ENCODE measurements at regions not wholly inside any gene's neighbourhood (a gene's known extent, or its start where the extent isn't known, plus 50 kb on each side); places are given as distances from the start of the nearest gene placed in this dataset.

- intact Hi-C loops (cut with DNase I; ENCODE audit: low total_unique reads) (no loop called here), in situ Hi-C loops (cut with MboI; ENCODE audit: low sequenced_read_pairs in 4 of 4) (no loop called here)
- DNase-seq (no peak), ATAC-seq (no peak)
- H3K27ac ChIP-seq: no peak overlapping the region
- no peak overlapping the region for H3K4me3 ChIP-seq
- no peaks in the 10 kb centered on the region for H3K27me3 ChIP-seq
- H3K9me3 ChIP-seq: no peaks in the 10 kb centered on the region
- H3K36me3 ChIP-seq: no peaks in the 10 kb centered on the region
- no peaks in the 10 kb centered on the region for H3K4me1 ChIP-seq
- TF ChIP-seq POLR2A (IDR thresholded peaks at IDR 0.05) (no peak), CTCF (IDR thresholded peaks at IDR 0.05 in 4 of 5, conservative IDR thresholded peaks at IDR 0.05 in 1 of 5) (no peak)
Measured at GRCh38 chr4:156422576-156422975, 468.9 kb upstream of the CTSO start.

DNA sequence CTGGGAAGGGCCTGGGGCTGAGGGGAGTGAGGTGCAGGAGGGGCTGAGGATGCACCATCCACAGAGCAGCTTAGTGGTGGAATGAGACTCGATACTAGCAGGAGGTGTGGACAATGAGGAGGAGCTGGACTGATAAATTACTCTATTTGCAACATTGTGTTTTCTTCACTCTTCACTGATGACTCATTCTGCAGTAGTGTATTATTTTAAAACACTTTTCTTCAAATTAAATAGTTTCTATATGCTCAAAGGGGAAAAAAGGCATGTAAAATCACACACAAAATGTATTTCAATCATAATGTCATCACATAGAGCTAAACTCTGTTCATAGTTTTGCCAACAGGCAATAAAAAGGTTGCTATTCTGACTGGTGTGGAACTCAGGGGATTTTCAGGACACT, 467.0 kb upstream of the CTSO start:
- no peaks in the 10 kb centered on the region for H3K27me3 ChIP-seq
- no peak overlapping the region for H3K27ac ChIP-seq
- no peaks in the 10 kb centered on the region for H3K36me3 ChIP-seq
- no peak overlapping the region for H3K4me3 ChIP-seq
- ATAC-seq (no peak), DNase-seq (no peak)
- no peaks in the 10 kb centered on the region for H3K9me3 ChIP-seq
- in situ Hi-C loops (cut with MboI; ENCODE audit: low sequenced_read_pairs in 4 of 4) (no loop called here), intact Hi-C loops (cut with DNase I; ENCODE audit: low total_unique reads) (no loop called here)
- no peaks in the 10 kb centered on the region for H3K4me1 ChIP-seq
- TF ChIP-seq POLR2A (IDR thresholded peaks at IDR 0.05) (no peak), CTCF (IDR thresholded peaks at IDR 0.05 in 4 of 5, conservative IDR thresholded peaks at IDR 0.05 in 1 of 5) (no peak)

DNA sequence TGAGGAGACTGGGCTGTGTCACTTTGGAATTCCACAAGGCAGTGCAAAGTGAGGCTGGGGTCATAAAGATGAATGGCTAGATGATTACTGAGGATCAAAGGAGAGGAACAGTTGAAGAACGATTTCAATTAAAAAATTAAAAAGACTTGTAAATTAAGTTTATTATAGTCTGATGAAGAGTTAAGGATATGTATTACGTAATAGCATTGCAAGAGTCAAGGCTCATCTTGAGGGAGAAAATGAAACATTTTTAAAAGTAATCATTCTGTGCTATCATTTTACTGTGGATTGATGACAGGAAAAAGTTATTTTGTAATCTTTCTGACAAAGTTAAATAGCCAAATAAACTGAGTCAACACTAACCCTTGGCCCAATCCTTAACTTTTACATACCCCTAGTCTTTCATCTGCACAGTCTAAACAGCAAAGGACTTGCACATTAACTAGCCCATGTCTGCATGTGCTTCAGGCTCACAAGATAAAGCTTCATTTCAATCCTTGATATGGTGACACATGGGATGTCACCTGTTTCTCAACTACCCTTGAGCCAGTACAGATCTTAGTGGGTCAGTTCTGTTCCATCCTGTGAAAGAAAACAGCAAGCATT, 465.5 kb upstream of the CTSO start:
- Histone ChIP-seq H3K9me3 (no peaks in the 10 kb centered on the region), H3K36me3 (no peaks in the 10 kb centered on the region), H3K4me1 (no peaks in the 10 kb centered on the region), H3K27ac (no peak overlapping the region), H3K4me3 (no peak overlapping the region), H3K27me3 (no peaks in the 10 kb centered on the region)
- DNase-seq (no peak), ATAC-seq (no peak)
- in situ Hi-C loops (cut with MboI; ENCODE audit: low sequenced_read_pairs in 4 of 4) (no loop called here), intact Hi-C loops (cut with DNase I; ENCODE audit: low total_unique reads) (no loop called here)
- TF ChIP-seq POLR2A (IDR thresholded peaks at IDR 0.05) (no peak), CTCF (IDR thresholded peaks at IDR 0.05 in 4 of 5, conservative IDR thresholded peaks at IDR 0.05 in 1 of 5) (no peak)

GRCh38 chr4:156414406-156414805, 460.7 kb upstream of the CTSO start:
- in situ Hi-C loops (cut with MboI; ENCODE audit: low sequenced_read_pairs in 4 of 4): no loop called here

More at GRCh38 chr4:156414406-156414805, 460.7 kb upstream of the CTSO start:
- DNase-seq: no peak
- Histone ChIP-seq H3K27ac (no peak overlapping the region), H3K4me1 (no peaks in the 10 kb centered on the region), H3K4me3 (no peak overlapping the region), H3K27me3 (no peaks in the 10 kb centered on the region), H3K9me3 (no peaks in the 10 kb centered on the region), H3K36me3 (no peaks in the 10 kb centered on the region)
- intact Hi-C loops (cut with DNase I; ENCODE audit: low total_unique reads): no loop called here
- TF ChIP-seq CTCF (IDR thresholded peaks at IDR 0.05 in 4 of 5, conservative IDR thresholded peaks at IDR 0.05 in 1 of 5) (no peak), POLR2A (IDR thresholded peaks at IDR 0.05) (no peak)
- no peak for ATAC-seq

Data from gastrocnemius medialis (tissue), 4 donors.